DMS153 treated with DMSO at 0.1 percent for 48 hours (cell line): ENCODE measurements at regions not wholly inside any gene's neighbourhood (a gene's known extent, or its start where the extent isn't known, plus 50 kb on each side); places are given as distances from the start of the nearest gene placed in this dataset.
"Not testable (repeated sequence)": the region's sequence is repeated elsewhere in the genome, so short reads cannot be mapped to it uniquely, and the experiment has no call there.

Source experiments
- DNase-seq: peaks from one replicate; lab custom pipeline; 2025; ENCODE audit not compliant: unreplicated experiment; lab: John Stamatoyannopoulos, UW

DNA sequence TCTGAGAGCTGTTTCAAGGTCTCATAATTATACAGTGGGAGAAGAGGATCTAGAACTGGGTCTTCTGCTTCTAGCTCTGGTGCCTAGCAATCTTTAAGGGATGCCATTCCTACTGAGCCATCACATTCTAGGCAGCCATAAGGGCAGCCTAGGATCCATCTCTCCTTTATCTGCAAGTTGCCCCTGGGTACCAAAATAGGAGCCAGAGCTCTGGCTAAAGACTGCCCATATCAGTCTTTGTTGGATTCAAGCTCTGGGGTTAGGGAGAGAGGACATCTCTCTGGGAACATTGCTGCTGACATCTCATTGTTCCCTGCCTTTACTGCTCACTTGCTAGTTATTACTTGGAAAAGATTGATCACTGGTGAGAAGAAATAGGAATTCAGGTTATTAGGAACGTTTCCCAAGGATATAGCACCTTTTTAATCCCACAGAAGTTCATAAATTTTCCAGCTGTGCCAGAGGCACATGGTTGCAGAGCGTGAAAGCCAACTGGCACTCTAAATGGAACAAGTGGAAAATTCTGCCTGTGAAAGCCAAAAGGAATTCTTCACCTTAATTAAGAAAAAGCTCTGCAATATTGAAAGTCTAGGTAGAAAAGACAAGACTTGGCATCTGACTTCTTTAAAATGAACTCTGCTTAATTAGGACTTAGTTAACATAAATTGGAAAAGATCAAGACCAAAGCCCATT is 102.2 kb downstream of the CDC42EP3 start:
- no peak for DNase-seq

DNA sequence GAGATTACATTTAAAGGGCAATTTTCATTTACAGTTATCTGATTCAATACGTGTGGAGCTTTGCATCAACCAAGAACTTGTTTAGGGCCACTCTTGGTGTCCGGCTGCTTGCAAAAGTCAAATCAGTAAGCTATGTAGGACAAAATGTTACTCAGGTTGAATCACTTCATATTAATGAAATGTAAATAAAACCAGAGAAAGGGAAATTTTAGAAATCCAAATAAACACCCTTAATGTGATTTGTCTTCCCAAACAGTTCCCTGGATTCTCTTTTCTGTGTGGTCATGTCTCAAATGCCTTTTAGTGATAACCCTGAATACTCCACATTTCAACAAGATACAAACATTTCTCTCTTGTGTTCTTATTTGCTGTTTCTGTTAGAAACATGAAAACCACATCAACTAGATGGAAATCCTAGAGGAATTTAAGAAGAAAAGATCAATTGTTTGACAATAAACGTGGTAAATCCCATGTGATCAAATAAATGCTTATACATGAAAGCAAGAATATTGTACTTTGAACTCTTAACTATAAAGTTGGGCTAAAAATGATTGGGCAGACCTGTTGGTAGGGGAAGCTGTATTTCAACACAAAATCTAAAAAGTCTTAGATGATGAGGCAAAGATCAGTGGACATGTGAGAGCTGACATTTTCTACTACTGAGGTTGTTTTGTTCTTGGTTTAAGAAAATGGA is 101.3 kb downstream of the CDC42EP3 start:
- no peak for DNase-seq

DNA sequence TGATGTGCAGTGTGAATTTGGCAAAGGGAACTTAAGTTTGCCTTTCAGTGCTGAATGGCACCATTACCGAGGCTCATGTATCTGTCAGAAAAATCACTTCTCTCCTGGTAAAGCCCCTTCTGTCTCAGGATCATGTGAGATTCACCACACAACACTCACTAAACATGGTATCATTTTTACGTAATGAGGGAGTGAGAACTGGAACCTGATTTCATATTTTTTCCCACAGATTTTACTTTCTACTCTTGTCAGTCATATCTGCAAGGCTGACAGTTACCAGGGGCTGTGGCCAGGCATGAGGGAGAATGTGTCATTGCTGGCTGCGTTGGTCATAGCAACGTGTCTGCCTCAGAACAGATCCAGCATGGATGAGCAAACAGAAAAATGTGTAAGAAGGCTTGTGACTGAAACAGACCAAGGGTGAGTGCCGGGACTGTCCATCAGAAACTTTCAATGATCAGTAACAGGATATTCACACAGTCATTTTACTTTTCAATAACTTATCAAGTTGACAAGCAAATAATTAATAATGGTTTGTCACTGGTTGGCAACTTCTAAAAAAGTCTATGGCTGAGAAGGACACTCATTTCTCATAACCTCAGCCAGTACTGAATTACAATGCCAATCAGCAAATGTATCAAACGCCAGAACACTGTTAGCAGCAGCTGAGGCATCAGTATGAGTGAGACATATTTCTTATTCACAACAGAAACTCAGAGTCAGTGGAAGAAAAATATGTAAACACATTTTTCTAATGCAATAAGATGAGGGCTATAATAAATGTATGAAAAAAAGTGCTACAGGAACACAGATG is 100.5 kb downstream of the CDC42EP3 start:
- DNase-seq = no peak

DNA sequence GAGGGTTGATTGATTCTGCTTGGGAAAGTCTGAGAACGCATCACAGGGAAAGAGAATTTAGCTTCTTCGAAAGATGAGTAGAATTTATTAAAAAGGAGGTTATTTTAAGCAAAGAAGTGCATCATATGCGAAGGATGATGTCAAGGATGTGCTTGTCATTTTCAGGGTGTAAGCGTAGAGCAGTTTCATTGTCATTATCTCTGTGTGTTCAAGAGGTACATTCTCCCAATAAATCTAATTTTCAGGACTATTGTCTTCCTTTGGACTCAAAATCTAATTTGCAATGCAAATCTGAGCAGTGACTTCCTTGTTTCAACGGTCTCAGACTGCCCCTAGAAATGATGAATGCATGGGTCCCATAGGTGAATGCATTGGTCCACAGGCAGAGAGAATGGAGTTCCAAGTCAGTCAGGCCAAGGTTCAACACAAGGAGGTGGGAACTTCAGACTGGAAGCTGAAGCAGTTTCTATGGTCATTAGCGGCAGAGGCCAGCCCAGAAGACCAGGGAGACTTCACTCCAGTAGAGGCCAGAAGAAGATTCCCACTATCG is 99.8 kb downstream of the CDC42EP3 start:
- DNase-seq = no peak

DNA sequence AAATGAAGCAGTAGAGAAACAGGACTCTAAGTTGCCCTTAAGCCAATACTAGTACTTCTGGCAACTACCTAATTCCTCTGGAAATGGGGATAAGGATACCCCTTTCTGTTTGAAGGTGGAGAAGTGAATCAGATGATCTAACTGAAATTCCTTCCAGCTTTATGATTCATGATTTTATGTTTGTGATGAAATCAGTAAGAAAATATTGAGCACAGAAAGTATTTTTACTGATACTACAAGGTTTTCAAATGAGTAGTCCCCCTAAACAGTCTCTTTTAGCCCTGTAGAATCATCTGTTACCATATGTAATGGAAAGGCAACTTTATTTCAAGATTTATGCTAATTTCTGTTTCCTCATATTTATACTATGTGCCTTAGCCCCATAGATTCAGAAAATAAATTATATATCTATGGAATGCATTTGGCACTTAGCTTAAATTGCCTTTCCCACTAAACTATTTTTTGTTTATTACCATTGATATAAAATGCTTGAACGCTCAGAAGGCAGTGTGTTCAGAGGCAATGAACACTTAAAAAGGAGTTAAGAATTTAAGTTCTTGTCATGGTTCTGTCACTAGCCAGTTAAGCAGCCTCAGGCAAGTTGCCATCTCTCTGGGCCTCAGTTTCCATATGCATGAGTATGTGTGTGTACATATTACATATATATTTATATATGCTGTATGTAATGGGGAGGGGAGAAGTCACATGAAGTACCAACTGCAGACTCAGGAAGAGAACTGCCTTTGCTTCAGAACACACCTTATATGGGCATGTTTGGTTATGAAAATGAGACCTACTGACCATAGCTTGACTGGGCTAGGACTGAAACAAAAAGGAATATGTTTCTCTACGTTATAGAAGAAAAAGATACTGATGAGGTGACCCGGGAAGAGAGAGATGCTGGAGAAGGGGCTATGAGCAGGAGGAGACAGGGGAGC is 97.7 kb downstream of the CDC42EP3 start:
- no peak for DNase-seq

DNA sequence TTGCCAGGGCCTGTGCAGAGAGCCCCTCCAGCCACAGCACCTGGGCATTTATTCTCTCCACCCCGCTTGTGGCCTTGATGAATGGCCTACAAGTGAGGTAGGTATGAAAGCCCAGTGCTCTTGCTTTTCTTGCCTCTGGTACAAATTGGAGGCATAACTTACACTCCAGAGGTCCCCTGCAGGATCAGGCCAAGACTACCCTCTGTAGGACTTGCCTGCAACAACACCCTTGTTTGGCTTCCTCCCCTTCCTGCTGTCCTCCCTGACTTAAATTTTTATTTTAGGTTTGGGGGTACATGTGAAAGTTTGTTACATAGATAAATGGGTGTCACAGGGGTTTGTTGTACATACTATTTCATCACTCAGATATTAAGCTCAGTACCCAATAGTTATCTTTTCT is 95.7 kb downstream of the CDC42EP3 start:
- DNase-seq = no peak

DNA sequence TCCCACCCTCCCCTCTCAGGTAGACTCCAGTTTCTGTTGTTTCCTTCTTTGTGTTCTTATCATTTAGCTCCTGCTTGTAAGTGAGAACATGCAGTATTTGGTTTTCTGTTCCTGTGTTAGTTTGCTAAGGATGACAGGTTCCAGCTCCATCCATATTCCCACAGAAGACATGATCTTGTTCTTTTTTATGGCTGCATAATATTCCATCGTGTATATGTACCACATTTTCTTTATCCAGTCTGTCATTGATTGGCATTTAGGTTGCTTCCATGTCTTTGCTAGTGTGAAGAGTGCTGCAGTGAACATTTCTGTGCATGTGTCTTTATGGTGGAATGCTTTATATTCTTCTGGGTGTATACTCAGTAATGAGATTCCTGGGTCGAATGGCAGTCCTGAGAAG is 95.2 kb downstream of the CDC42EP3 start:
- not testable (repeated sequence) for DNase-seq

DNA sequence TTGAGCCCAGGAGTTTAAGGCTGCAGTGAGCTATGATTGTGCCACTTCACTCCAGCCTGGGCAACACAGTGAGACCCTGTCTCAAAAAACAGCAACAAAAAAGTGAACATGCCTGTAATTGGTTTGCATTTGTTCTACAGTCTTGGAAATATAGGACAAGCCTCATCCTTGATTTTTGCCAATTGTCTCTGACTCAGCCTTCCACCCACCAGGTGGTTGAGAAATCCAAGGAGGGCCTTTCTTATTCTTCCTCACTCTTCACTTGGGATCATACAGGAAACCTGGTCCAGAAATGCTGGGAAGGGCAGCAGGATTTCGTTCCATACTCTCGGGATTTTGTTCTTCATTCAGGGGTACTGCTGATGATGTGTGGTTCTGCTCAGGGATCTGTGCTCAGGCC is 94.6 kb downstream of the CDC42EP3 start:
- DNase-seq = no peak

DNA sequence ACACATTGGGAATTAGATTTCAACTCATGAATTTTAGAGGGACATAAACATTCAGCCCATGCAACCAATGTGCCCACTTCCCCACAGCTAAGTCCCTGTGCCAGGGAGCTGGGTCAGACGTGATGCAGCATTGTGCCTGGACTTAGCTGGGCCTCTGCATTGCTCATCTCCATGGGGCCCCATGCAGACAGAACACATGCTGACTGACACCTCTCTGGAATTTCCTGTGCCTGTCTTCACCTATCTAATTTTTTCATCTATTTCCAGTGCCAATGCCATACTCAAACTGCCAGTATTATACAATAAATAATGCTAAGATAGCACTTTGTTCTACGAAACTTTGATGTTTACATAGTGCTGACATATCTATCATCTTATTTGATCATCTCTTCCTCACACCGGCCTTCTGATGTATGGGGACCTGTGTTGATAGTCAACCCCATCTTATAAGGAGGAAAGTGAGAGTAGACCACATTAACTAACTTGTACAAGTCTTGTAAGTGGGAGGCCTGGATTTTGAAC is 92.2 kb downstream of the CDC42EP3 start:
- no peak for DNase-seq

DNA sequence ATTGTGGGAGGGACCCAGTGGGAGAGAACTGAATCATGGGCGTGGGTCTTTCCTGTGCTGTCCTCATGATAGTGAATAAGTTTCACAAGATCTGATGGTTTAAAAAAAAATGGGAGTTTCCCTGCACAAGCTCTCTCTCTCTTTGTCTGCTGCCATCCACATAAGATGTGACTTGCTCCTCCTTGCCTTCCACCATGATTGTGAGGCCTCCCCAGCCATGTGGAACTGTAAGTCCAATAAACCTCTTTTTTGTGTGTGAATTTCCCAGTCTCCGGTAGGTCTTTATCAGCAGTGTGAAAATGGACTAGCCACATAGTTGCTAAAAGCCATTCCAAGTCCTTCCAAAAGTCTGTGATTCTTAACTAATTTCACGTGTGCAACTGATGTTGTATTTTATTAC is 91.5 kb downstream of the CDC42EP3 start:
- DNase-seq = not testable (repeated sequence)

DNA sequence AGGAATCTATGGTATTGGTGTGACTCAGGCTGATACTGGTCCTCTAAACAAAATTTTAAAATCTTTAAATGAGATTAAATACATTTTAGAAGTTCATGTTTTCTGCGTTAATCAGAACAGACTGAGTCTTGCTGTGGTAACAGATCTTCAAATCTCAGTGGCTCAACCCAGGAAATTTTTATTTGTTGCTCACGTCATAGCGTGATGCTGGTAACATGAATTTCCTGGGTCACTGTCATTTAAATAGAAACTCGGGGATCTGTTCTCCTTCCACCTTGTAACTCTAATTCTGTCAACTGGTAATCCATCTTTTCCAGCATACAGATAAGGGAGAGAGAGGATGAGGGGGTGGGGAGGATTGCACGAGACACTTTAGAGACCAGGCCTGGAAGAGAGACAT is 90.0 kb downstream of the CDC42EP3 start:
- DNase-seq = no peak

DNA sequence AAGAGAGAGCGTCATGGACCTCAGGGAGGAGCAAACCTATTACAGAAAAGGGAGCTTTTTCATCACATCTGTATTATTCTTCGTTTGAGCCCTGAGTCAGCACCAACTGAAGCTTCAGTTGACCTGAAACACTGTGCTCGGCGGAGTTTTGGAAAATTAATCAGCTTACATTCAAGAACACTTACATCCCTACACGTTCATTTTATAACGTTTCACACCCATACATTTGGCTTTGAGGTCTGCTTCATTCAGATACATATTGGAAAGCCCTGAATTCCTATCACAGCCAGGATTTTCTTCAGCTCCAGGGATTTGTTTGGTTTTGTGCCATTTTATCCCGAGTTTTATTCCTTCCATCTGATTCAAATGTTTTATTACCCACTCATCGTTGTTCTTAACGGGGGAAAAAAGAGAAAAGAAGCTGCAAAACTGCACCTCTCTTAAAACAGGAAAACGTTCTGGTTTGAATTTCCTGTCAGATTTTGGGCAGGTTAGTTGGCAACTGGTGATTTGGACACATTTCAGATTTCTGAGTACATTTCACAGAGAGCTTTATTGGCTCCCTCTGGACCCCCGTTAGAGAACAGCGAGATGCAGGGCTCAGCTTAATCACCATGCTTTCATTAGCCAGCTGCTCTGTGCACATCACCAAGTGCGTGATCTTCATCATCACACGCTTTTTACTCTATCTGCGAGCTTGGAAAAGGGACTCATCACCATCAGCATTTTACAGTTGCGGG is 88.8 kb downstream of the CDC42EP3 start:
- DNase-seq = no peak

DNA sequence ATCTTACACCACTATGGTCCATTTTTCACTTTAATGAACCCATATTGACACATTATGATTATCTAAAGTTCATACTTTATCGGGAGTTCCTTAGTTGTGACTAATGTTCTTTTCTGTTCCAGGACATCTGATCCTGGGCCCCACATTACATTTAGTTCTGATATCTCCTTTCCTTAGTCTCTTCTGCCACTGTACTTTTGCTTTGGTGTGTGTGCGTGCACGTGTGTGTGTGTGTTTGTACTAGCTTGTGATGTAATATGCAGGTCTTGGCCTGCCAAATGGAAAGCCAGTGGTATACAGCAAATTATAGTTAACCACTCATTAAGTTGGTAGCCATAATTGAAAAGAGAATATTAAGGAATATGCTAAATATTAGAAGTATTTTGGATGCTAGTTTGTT is 88.0 kb downstream of the CDC42EP3 start:
- DNase-seq = no peak

DNA sequence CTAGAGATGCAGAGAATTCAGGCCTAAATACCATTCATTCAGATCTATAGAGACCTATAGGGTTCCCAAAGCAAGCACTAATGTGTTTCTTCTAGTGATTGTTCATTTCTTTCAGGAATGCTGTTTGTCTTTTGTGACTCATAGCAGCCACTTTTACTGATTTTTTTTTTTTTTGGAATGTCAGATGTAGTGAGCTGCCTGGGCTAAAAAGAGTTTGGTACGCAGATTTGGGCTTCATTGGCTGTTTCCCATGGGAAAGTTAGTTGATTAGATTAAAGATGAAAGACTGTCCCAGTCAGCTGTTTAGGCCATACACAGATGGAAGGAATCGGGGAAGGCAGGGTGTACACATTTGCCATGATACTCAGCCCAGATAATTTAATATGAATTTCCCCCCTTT is 87.6 kb downstream of the CDC42EP3 start:
- no peak for DNase-seq

DNA sequence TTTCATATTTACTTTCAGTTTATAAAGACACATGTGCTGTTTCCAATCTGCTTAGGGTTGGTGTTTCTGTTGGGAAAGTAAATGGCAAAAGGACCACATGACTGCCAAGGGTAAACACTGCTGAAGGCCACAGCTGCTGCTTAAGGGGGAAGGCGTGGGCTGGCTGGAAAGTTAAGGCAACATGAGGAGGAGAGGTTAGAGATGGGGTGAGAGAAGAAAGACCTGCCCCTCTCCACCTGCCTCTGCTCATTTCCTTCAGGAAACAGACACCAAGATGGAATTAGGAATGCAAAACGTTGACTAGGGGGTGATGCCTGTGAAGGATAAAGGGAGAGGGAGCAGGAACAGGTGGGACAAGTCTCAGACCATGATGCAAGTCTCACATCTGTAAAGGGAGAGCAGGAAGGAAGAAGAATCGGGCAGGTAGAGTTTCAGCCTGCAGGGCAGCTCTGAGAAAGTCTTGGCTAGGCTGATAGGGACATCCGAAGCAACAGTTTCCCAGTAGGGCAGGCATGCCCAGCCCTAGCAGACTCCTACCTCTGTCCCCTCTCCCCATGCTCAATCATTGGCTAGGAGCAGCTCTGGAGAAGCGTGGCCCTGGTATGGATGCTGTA is 86.0 kb downstream of the CDC42EP3 start:
- peak; percentile 19 for DNase-seq

DNA sequence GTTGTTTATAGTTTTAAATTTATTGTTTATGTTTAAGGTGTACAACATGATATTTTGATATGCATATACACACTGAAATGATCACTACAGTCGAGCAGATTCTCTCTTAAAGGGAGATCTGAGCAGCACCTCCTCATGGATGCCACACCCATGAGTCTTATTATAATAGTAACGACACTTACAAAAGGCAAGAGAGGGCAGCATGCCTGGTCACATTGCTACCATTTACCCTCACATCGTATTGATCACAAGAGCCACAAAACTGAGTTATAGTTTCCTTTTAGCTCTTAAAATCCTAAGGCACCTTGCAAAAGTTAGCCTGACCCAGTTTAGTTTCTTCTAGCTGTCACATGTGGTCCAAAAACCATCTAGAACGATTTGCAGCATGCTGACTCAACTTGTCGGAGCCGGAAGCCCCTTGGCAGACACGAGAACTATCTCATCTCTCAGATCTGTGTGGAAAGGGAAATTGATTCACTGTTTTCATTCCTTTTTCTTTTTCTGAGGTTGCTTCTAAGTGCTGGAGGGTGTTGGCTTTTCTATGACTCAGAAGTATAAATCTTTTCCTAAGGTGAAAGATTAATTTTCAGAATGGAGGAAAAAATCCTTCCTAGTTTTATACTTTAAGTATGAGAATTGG is 85.3 kb downstream of the CDC42EP3 start:
- DNase-seq = no peak

DNA sequence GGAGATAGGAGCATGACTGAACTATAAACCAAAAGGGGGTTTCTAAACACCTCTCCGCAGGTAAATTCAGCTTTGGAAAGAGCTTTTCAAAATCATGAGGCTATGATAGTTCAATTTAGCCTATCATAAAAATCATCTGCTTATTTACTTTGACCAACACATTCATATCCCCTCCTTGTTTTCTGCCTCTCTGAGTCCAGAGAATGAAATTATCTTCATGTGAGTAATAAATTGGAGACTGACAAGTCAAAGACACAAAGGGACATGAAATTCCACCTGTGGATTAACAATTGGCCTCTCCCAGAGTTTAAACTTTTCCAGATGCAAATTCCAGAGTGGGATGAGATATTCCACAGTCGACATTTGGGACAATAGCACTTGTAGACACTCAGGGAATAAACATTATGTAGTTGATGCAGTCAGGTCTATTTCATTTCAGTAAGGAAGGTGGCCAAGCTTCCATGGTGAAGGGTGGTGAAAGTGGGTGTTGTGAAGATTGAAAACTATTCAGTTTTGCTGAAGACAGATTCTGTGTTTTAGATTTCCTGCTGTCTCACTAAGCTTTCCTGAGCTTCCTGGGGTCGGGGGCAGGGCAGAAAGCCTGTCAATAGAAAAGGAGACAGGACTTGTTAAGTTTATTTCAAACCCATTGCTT is 84.7 kb downstream of the CDC42EP3 start:
- no peak for DNase-seq

DNA sequence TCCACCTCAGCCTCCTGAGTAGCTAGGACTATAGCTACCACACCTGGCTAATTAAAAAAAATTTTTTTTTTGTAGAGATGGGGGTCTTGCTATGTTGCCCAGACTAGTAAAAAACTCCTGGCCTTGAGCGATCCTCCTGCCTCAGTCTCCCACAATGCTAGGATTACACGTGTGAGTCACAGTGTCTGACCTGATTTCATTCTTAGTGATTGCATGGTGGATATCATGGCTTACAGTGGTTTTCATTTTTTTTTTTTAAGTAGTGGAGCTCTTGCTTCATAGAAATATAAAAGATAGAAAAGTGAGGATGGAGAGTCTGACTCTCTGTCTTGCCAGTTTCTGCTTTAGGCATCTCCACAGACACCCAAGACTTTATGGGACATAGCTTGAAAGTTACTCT is 83.6 kb downstream of the CDC42EP3 start:
- DNase-seq = no peak
